ENCODE measurements at regions not wholly inside any gene's neighbourhood (a gene's known extent, or its start where the extent isn't known, plus 50 kb on each side); places are given as distances from the start of the nearest gene placed in this dataset.

- no peak for TF ChIP-seq ZFX (IDR thresholded peaks at IDR 0.05)
- TF ChIP-seq, protein P1, sequence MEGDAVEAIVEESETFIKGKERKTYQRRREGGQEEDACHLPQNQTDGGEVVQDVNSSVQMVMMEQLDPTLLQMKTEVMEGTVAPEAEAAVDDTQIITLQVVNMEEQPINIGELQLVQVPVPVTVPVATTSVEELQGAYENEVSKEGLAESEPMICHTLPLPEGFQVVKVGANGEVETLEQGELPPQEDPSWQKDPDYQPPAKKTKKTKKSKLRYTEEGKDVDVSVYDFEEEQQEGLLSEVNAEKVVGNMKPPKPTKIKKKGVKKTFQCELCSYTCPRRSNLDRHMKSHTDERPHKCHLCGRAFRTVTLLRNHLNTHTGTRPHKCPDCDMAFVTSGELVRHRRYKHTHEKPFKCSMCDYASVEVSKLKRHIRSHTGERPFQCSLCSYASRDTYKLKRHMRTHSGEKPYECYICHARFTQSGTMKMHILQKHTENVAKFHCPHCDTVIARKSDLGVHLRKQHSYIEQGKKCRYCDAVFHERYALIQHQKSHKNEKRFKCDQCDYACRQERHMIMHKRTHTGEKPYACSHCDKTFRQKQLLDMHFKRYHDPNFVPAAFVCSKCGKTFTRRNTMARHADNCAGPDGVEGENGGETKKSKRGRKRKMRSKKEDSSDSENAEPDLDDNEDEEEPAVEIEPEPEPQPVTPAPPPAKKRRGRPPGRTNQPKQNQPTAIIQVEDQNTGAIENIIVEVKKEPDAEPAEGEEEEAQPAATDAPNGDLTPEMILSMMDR (conservative IDR thresholded peaks at IDR 0.05): no peak
- H3K27ac ChIP-seq: no peak overlapping the region
Observed at GRCh38 chr2:223523551-223524001, 78.6 kb downstream of the SCG2 start.

DNA sequence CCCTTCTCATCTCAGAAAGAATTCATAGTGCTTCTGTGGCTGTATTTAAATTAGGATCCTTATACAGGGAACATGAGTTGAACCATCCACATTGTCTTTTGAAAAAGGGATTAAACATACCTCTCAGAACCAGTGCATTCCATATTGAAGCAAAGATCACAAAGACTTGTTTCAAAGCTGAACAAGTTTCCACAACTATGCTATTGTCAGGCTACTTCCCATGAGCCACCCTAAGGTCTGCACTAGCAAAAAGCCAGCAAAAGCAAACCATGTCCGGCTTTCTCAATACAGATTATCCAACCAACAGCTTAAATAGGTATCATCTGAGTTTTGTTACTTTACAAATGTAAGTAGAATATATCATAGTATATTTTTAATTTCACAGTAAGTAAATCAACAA is 78.1 kb downstream of the SCG2 start:
- H3K27ac ChIP-seq: no peak overlapping the region
- TF ChIP-seq, protein P1 (conservative IDR thresholded peaks at IDR 0.05): no peak
- TF ChIP-seq ZFX (IDR thresholded peaks at IDR 0.05): no peak

GRCh38 chr2:223526106-223526505 is 76.1 kb downstream of the SCG2 start:
- H3K27ac ChIP-seq: no peak overlapping the region
- no peak for TF ChIP-seq ZFX (IDR thresholded peaks at IDR 0.05)
- TF ChIP-seq, protein P1 (conservative IDR thresholded peaks at IDR 0.05): no peak

DNA sequence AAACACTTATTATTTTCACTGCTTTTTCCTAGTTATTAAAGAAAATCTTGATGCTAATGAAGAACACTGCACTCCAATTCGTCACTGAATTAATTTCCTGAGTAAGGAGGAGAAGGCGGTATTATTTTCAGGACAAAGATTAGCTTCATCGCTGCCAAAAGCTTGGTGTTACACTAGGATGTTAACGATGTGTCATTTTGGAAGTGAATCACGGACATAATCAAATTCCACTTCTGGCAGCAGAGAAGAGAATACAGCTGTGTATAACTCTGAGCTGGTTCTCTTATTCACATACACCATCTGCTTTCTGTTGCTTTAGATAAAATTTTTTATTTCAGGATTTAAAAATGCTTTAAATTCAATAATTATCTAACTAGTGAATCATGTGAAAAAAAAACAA is 74.1 kb downstream of the SCG2 start:
- H3K27ac ChIP-seq: no peak overlapping the region
- TF ChIP-seq, protein P1 (conservative IDR thresholded peaks at IDR 0.05): no peak
- no peak for TF ChIP-seq ZFX (IDR thresholded peaks at IDR 0.05)

DNA sequence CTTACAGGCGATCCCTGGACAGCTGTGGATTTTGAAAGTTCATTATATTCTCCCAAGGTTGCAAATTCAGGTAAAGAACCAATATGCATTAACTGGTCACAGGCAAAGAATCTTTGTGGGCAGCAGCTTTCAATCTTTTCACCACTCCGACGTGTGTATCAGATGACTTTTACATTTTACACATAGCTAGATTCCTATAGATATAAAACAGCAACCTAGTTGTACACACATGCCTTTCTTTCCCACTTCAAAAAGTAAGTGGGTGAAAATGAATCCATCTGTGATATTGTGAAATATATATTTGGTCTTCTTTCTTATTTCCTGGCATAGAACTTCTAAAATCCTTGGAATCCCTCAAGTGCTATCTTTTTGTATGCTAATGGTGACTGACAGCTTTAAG is 72.5 kb downstream of the SCG2 start:
- TF ChIP-seq, protein P1 (conservative IDR thresholded peaks at IDR 0.05): no peak
- TF ChIP-seq ZFX (IDR thresholded peaks at IDR 0.05): no peak
- no peak overlapping the region for H3K27ac ChIP-seq

GRCh38 chr2:223530811-223531210 is 71.3 kb downstream of the SCG2 start:
- no peak for TF ChIP-seq ZFX (IDR thresholded peaks at IDR 0.05)
- TF ChIP-seq, protein P1 (conservative IDR thresholded peaks at IDR 0.05): no peak
- H3K27ac ChIP-seq: no peak overlapping the region

DNA sequence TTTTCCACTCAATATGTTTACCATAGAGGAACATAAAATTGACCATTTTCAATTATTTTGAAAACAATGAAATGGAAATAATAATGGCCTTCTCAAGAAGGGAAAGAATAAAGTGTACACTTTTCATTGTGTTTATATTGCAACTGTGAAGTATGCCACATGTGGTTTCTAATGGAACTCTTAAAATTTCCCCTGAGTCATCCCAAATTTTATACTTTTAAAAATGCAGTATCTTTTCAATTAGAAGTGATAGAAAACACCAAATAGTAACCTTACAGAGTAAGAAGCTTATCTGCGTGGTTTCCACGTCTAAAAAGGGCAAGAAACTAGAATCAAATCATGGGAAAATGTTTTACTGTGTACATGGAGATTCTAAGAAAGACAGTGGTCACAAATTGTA is 70.0 kb downstream of the SCG2 start:
- TF ChIP-seq, protein P1 (conservative IDR thresholded peaks at IDR 0.05): no peak
- no peak for TF ChIP-seq ZFX (IDR thresholded peaks at IDR 0.05)
- no peak overlapping the region for H3K27ac ChIP-seq

Data from C4-2B (cell line).